CD4-positive, alpha-beta T cell treated with Interleukin-15 for 4 hours (primary cell): ENCODE measurements at regions not wholly inside any gene's neighbourhood (a gene's known extent, or its start where the extent isn't known, plus 50 kb on each side); places are given as distances from the start of the nearest gene placed in this dataset.

Source experiments
- DNase-seq: peaks from one replicate; pipeline ENCODE4 v3.0.0-alpha.2; 2020; ENCODE audit warnings: low spot score

GRCh38 chr6:158249340-158249836 is 62.9 kb upstream of the TULP4 start:
- DNase-seq: no peak

DNA sequence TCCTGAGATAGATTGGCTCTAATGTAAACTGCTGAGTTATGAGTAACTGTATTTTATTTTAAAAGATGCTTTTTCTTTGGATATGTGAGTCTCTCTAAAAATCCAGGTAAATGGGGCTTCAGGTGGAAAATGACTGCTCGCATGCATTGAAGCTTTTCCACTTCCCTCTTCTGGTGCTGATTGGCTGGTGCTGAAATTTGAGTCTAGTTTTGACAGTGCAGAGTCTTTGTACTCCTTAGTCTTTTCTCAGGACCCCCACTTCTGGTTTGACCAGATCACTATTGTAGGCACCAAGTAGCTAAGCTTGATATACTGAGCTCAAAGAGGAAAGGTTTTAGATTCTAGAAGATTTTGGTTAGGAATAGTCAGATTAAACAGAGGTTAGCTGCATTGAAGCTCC is 60.7 kb upstream of the TULP4 start:
- DNase-seq: no peak

DNA sequence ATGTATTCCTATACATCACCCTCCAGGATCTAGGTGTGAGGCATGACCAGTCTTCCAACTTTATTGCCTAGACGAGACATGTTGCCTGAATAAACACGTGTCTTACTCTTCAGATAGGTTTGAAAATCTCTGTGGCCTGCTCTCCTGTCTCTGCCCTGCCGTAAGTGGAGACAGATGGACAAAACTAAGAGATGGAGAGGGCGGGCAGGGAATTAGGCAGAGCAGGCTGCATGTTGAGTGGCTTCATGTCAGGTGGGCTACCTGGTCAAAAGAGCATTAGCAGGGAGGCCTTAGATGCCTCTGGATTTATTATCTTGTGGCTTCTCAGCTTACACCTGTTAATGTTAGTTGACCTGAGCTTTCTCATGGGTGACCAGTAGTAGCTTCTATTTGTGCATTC is 59.0 kb upstream of the TULP4 start:
- no peak for DNase-seq

DNA sequence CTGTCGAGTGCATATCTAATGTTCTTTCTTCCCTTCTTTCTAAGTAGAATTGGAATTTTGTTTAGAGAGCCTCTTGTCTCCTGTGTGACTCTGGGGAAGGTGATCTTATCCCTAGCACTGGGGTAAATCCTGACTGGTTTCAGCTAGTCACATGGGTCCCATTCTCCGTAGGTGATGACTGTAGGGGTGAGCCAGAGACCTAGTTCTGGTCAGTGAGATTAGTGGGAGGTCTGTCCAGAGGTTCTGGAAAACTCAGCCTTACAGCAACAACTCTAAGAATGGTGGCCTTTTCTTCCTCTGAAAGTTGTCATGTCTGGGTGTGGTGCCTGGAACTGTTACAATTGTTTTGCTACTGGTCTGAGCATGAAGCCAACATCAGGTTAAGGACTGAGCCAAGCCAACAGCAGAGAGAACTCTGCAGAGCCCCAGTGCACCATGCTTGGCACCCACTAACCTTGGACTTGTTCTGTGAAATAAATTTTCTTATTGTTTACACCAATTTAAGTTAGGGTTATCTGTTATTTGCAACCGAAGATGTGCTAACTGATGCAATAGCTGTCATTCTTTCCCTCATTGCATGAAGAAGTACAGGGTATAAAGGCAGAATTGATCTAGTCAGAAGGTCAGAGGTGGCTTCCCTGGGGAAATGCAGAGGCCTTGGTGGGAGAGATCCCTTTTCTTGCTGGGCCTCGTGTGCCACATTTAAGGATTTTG is 56.8 kb upstream of the TULP4 start:
- no peak for DNase-seq

DNA sequence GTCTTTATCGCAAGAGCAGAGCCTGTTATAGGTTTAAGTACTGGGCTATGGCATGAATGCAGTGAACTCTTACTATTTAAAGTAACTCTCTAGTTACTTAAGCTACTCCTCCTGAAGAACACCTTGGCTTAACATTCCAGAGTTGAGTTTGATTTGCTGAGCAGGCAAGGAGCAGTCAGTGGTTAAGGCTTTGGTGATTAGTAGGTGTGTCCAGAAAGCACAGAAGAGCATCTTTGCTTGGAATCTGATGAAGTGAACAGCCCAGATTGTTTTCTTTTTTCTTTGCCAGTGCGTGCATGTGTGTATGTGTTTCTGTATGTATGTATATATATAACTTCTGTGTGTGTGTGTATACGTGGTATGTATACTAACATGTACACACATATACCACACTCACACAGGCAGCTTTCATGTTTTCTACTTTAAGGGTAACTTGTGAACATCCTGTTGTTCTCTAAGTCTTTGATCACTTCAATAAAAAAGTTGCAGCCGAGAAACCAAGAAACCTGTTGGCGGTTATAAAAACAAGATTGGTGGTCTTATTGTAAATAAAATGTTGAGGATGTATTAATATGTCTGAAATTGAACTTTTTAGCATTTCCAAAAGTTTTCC is 56.2 kb upstream of the TULP4 start:
- DNase-seq: peak; percentile 23

GRCh38 chr6:158256746-158257424 is 55.4 kb upstream of the TULP4 start:
- DNase-seq: no peak

GRCh38 chr6:158257425-158257759 is 54.9 kb upstream of the TULP4 start:
- DNase-seq: no peak

- DNase-seq: no peak
Observed at GRCh38 chr6:158257781-158258180, 54.5 kb upstream of the TULP4 start.

DNA sequence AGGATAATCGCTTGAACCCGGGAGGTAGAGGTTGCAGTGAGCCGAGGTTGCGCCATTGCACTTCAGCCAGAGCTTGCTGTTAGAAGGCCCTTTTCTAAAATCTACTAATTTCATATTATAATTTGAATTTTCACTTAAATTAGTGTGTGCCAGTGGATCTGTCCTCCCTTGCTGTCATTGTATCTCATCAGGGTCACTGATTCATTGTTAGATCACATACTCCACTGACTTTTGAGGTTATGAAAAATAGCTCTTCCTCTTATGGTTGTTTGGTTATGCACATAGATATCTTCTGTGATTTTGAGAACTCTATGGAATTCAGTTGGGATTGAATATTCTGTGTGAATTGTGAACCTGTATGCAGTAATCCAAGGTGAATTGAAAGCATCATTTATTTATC is 53.1 kb upstream of the TULP4 start:
- DNase-seq: no peak

DNA sequence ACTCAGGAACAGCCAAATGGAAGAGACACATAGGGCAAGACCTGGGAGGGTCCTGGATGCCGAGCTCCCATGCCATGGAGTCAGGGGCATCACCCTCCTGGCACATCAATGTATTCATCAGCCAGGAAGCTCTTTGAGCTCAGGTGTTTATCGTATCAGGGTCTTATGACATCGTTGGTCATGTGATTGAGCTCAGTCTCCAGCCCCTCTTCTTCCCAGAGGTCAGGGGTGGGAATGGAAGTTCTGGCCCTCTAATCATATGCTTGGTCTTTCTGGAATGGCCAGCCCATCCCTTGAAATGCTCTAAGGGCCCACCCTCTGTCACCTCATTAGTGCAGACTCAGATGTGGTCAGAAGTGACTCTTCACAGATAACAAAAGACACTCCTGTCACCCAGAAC is 52.4 kb upstream of the TULP4 start:
- DNase-seq: no peak

DNA sequence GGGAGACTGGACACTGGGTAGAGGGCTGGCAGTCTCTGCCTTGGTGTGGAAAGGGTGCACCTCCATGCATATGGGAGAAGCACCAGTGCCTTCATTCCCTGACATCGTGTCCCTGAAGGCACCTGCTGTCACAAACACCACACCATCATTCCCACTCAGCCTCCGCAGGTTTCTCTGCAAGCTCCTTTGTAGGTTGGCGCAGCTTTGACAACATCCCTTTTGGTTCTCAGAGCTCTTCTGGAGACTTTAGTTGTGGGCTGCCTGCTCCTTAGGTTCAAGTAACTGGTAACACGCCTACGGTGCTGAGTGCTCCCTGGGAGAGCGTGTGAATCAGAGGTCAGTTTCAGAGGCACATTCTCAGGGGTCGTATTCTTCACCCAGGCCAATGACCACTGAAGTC is 50.2 kb upstream of the TULP4 start:
- no peak for DNase-seq
